ENCODE measurements at regions not wholly inside any gene's neighbourhood (a gene's known extent, or its start where the extent isn't known, plus 50 kb on each side); places are given as distances from the start of the nearest gene placed in this dataset.

- TF ChIP-seq MAX (IDR thresholded peaks at IDR 0.05; ENCODE audit: low read depth, low read length): no peak
- no peak for TF ChIP-seq POLR2A (IDR thresholded peaks at IDR 0.05; ENCODE audit: extremely low read depth, insufficient read length)
- no peak for TF ChIP-seq CTCF (IDR thresholded peaks at IDR 0.05; ENCODE audit: low read depth, low read length)
Measured at GRCh38 chr11:70682056-70682455, 283.7 kb downstream of the CTTN start.

Data from NB4 (cell line).